ENCODE measurements at regions not wholly inside any gene's neighbourhood (a gene's known extent, or its start where the extent isn't known, plus 50 kb on each side); places are given as distances from the start of the nearest gene placed in this dataset.

- no peak overlapping the region for H3K4me3 ChIP-seq (ENCODE audit: low read depth, low read length)
- no peak for TF ChIP-seq CTCF (IDR thresholded peaks at IDR 0.05; ENCODE audit: low read depth, low read length, missing control alignments)
- in situ Hi-C loops (cut with HindIII; ENCODE audit: low sequenced_read_pairs): no loop called here
- no peak for DNase-seq (ENCODE audit: low read depth)
Observed at GRCh38 chr5:74226716-74227485, 413.6 kb downstream of the ENC1 start.

DNA sequence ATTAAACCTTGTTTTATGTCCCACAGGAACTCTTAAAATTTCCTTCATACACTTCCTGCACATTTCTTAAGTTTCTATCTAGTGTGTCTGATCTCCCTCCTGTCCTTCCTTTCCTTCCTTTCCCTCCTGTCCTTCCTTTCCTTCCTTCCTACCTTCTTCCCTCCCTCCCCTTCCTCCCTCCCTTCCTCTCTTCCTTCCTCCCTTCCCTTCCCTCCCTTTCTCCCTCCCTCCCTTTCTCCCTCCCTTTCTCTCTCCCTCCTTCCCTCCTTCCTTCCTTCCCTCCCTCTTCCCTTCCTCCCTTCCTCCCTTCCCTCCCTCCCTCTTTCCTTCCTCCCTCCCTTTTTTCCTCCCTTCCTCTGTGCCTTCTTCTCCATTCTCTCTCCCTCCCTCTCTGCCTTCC, 414.9 kb downstream of the ENC1 start:
- no peak for DNase-seq (ENCODE audit: low read depth)
- no peak overlapping the region for H3K4me3 ChIP-seq (ENCODE audit: low read depth, low read length)
- in situ Hi-C loops (cut with HindIII; ENCODE audit: low sequenced_read_pairs): no loop called here
- TF ChIP-seq CTCF (IDR thresholded peaks at IDR 0.05; ENCODE audit: low read depth, low read length, missing control alignments): no peak

DNA sequence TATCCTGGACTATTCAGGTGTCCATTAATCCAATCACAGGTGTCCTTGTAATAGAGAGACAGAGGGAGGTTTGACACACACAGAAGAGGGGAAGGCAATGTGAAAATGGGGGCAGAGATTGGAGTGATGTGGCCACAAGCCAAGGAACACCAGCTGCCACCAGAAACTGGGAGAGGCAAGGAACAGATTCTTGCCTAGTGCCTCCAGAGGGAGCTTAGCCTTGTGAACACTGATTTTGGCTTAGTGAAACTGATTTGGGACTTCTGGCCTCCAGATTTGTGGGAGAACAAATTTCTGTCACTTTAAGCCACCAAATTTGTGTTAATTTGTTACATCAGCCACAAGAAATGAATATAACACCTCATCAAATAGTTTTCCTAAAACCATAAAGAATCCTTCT, 416.2 kb downstream of the ENC1 start:
- no peak for DNase-seq (ENCODE audit: low read depth)
- H3K4me3 ChIP-seq (ENCODE audit: low read depth, low read length): no peak overlapping the region
- TF ChIP-seq CTCF (IDR thresholded peaks at IDR 0.05; ENCODE audit: low read depth, low read length, missing control alignments): no peak
- in situ Hi-C loops (cut with HindIII; ENCODE audit: low sequenced_read_pairs): no loop called here

GRCh38 chr5:74222806-74223205, 417.7 kb downstream of the ENC1 start:
- no peak overlapping the region for H3K4me3 ChIP-seq (ENCODE audit: low read depth, low read length)
- in situ Hi-C loops (cut with HindIII; ENCODE audit: low sequenced_read_pairs): no loop called here
- no peak for TF ChIP-seq CTCF (IDR thresholded peaks at IDR 0.05; ENCODE audit: low read depth, low read length, missing control alignments)
- DNase-seq (ENCODE audit: low read depth): no peak

DNA sequence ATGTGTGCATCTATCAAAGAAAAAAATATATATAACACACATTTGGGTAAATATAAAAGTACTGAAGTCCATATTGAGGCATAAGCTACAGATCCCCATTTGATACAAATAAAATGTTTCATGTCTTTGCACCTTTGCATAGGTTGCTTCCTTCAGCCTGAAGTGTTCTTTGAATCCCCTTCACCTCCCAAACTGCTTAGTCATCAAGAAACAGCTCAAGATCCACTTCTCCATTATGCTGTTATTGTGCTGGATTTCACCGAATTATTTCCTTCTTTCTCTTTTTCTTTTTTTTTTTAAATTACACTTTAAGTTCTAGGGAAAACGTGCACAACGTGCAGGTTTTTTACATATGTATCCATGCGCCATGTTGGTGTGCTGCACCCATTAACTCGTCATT, 419.1 kb downstream of the ENC1 start:
- H3K4me3 ChIP-seq (ENCODE audit: low read depth, low read length): no peak overlapping the region
- TF ChIP-seq CTCF (IDR thresholded peaks at IDR 0.05; ENCODE audit: low read depth, low read length, missing control alignments): no peak
- in situ Hi-C loops (cut with HindIII; ENCODE audit: low sequenced_read_pairs): no loop called here
- no peak for DNase-seq (ENCODE audit: low read depth)

DNA sequence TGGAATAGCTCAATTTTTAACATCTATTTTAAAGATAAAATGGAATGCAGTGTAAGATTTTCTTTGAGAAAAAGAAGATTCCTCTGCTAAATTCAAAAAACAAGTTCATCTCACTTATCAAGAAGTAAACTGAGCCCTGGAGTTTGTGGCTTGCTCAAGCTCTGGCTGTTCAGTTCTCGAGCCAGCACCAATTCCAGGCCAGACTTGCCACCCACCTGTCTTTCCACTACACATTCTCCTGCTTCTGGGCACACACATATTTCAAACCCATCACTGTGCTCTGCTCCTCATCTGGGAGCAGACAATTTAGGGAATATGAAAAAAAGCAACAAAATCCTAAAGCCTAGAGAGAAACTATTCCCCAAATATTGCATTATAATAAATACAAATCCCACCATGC, 424.5 kb downstream of the ENC1 start:
- DNase-seq (ENCODE audit: low read depth): no peak
- no peak for TF ChIP-seq CTCF (IDR thresholded peaks at IDR 0.05; ENCODE audit: low read depth, low read length, missing control alignments)
- in situ Hi-C loops (cut with HindIII; ENCODE audit: low sequenced_read_pairs): no loop called here
- H3K4me3 ChIP-seq (ENCODE audit: low read depth, low read length): no peak overlapping the region
